ENCODE measurements at regions not wholly inside any gene's neighbourhood (a gene's known extent, or its start where the extent isn't known, plus 50 kb on each side); places are given as distances from the start of the nearest gene placed in this dataset.
"Not testable (repeated sequence)": the region's sequence is repeated elsewhere in the genome, so short reads cannot be mapped to it uniquely, and the experiment has no call there.

DNA sequence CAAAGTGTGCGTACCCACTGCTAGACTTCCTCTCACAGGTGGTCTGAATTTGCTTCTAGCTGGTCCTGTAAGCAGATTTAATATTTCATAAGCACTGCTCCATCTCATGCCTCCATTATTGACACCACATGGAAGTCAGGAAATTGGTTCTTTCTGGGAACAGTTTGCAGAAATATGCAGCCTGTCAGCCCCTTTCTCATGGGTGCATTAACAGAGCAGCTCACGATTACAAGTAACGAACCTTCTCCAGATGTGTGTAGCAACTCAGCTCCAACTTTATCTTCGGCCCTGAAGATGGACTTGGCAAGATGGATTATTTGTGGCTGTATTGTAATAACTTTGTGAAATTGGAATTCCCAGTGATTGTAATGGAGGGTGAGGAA is 214.5 kb upstream of the DDHD1 start:
- no peak for DNase-seq (ENCODE audit: low read depth)

DNA sequence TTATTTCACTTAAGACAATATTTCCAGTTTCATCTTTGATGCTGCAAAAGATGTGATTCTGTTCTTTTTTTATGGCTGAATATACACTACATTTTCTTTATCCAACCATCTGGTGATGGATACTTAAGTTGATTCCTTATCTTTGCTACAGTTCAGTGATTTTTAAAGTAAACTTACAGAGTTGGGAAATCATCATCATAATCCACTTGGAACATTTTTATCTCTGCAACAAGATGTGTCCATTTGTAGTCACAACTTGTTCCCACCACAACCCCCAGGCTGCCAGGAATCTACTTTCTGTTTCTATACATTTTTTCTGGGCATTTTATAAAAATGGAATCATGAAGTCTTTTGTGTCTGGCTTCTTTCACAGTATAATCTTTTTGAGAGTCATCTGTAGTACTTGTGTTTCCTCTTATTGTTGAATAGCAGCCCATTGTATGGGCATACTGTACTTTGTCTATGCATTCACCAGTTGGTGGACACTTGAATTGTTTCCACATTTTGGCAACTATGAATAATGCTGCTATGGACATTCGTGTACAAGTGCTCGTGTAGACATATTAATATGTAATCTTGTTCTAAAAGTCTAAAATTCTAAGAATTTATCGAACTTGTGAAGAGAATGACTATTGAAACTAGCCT is 212.5 kb upstream of the DDHD1 start:
- no peak for DNase-seq (ENCODE audit: low read depth)

DNA sequence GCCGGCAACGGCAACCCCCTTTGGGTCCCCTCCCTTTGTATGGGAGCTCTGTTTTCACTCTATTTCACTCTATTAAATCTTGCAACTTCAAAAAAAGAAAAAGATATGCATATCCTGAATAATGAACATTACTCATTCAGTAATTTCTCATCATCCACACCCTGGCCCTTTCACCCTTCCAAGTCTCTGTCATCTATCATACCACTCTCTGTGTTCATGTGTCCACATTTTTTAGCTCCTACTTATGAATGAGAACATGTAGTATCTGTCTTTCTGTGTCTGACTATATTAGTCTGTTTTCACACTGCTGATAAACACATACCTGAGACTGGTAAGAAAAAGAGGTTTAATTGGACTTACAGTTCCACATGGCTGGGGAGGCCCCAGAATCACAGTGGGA is 209.8 kb upstream of the DDHD1 start:
- not testable (repeated sequence) for DNase-seq (ENCODE audit: low read depth)

- no peak for DNase-seq (ENCODE audit: low read depth)
Measured at GRCh38 chr14:53360829-53361228, 207.7 kb upstream of the DDHD1 start.

- no peak for DNase-seq (ENCODE audit: low read depth)
Measured at GRCh38 chr14:53358166-53358565, 205.0 kb upstream of the DDHD1 start.

GRCh38 chr14:53356361-53357150 is 203.4 kb upstream of the DDHD1 start:
- no peak for DNase-seq (ENCODE audit: low read depth)

DNA sequence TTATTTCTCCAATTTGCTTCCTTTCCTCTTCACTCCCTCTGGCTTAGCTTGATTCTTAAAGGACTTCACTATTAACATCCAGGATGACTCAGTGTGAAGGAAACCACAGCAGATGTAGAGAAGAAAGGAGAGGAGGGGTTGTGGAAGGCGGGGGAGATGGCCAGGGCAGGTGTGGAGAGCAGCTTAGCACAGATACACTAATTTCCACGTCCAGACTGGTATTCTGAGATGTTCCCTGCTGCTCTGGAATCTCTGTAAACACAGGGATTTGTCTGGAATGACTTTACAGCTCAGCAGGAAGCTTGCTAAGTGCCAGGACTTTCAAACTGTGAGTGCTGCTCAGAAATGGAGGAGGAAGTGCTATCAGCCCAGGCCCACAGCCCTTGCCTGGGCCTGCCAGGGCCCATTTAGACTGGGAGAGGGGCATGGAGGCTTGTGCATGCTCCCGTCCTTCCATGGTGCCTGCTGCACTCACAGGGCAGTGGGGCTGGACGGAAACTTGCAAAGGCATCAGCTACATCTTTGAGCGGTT is 202.5 kb upstream of the DDHD1 start:
- DNase-seq (ENCODE audit: low read depth): peak; percentile 95

GRCh38 chr14:53354336-53354735 is 201.2 kb upstream of the DDHD1 start:
- DNase-seq (ENCODE audit: low read depth): no peak

DNA sequence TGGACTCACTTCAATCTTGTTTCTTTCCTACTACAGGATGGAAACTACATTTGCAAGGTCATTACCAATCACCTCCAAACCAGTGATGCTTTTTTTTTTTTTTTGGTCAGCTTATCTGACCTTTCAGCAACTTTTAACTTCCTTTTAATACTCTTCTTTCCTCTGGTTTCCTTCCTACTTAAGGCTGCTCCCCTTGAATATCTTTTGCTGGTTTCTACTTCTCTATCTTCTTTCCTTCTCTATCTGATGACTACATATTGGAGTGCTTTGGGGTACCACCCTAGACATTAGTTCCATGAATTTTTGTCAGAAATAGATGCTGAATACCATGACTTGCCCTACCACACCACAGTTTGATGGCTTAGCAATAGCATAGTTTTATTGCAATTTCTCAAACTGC is 197.7 kb upstream of the DDHD1 start:
- no peak for DNase-seq (ENCODE audit: low read depth)

- no peak for DNase-seq (ENCODE audit: low read depth)
Measured at GRCh38 chr14:53350429-53350828, 197.3 kb upstream of the DDHD1 start.

- peak; percentile 38 for DNase-seq (ENCODE audit: low read depth)
Measured at GRCh38 chr14:53346988-53347387, 193.9 kb upstream of the DDHD1 start.

DNA sequence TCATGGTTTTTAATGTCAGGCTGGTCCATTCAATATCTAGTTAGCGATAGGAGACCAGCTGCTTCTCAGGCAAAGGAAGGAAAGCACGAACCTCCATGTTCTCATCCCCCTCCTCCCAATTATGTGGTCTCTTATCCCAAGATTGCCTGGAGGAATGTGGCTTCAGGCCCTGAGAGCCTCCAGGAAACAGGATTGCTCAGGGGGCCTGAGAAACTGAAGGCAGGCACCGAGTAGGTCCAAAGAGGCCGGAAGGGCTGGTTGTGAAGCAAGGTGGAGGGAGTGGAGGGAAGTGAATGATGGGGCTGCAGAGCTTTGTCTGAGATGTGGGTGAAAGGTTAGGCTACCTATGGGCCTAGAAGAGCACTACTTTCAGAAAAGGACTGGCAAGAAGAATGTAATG is 188.2 kb upstream of the DDHD1 start:
- DNase-seq (ENCODE audit: low read depth): no peak

DNA sequence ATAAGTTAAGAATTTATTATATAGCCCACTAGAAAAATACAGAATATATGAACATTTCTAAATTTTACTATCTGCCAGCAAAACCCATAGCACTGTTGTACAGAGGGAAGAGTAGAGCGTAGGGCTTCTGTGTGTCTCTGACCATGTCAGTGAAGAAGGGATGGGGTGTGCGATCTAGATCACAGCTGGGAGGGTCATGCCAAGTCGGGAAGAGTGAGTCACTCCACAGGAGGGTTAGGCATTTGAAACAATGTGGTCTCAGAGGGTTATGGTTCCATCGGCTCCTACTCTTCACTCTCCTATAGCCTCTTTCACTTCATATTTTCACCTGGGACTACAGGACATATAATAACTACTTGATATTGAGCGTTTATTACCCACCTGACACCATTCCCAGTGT is 185.1 kb upstream of the DDHD1 start:
- DNase-seq (ENCODE audit: low read depth): peak; percentile 81

- no peak for DNase-seq (ENCODE audit: low read depth)
Measured at GRCh38 chr14:53336729-53337128, 183.6 kb upstream of the DDHD1 start.

DNA sequence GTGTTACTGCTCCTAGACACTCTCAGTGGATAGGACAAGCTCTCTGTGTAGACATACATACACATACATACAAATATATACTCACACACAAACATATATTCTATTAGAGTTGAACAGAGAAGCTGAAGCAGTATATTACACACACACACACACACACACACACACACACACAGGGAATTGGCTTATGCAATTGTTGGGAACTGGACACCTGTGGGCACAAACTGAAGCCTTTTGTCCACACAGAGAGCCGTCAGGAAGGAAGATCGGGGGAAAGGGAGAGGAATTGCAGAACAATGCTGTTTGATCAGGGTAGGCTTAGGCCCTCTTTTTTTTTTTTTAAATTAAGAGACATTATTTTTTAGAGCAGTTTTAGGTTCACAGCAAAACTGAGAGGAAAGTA is 180.7 kb upstream of the DDHD1 start:
- no peak for DNase-seq (ENCODE audit: low read depth)

DNA sequence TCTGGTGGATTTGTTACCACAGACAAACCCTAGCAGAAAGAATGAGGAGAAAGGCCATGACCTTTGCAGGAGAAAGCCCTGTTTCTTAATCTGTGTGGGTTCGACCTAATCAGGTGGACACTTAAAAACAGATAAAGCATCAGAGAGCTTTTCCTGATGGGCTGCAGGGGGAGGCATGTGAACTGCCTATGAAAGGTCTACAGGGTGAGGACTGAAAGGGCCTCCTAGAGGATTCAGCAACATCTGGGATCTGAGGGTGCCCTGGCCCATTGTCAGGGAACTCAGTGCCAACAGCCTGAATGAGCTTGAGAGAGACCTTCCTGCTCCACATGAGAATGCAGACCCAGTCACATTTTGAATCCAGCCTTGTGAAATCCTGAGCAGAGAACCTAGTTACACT is 178.8 kb upstream of the DDHD1 start:
- no peak for DNase-seq (ENCODE audit: low read depth)

- peak; percentile 95 for DNase-seq (ENCODE audit: low read depth)
Measured at GRCh38 chr14:53331247-53331646, 178.1 kb upstream of the DDHD1 start.

GRCh38 chr14:53330441-53330840 is 177.3 kb upstream of the DDHD1 start:
- DNase-seq (ENCODE audit: low read depth): peak; percentile 68

GRCh38 chr14:53328841-53329240 is 175.7 kb upstream of the DDHD1 start:
- DNase-seq (ENCODE audit: low read depth): no peak

- peak; percentile 70 for DNase-seq (ENCODE audit: low read depth)
Measured at GRCh38 chr14:53327716-53328115, 174.6 kb upstream of the DDHD1 start.

DNA sequence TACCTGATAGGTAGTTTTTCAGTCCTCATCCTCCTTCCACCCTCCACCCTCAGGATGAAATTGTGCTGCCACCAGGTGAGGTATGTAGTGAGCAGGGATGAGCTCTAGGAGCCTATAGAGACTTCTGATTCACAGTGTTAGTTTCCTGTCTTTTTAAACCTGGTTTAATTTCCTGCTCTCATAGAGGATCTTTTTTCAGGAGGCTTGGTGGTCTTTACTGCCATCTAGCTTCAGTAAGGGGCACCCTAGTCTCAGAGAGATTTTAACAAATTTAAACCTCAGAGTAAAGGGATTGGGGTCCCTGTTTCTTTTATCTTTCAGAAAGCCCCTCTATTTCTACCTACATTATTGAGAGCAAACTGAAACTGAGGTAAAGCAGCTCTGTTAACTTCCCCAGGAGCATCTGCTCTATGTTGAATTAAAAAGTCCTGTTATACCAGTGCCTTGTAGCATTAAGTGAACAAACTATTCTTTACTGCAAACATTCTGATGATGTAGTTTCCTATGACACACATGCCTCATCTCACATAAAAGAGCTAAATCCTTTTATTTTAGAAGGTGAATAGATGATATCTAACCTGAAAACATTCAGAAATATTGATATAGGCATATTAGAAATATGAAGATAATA is 172.2 kb upstream of the DDHD1 start:
- peak; percentile 62 for DNase-seq (ENCODE audit: low read depth)

DNA sequence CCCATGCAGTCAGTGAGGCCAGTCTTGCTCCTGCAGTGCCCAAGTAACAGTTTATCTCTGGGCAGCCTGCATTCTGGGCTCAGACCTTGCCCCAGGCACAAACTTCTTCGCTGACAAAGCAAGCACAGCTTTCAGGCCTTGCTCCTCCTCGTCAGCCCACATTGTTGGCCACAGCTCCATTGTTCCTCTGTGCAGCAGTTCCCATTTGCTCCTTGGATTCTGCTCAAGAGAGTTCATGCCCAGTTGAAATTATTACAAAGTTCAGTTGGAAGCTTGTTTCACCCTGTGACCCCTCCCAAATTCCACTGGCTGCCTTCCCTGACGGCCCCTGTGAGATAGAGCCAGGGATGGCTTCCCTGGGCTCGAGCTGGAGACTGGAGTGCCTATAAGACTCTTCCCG is 163.4 kb upstream of the DDHD1 start:
- DNase-seq (ENCODE audit: low read depth): no peak
